ENCODE measurements at regions not wholly inside any gene's neighbourhood (a gene's known extent, or its start where the extent isn't known, plus 50 kb on each side); places are given as distances from the start of the nearest gene placed in this dataset.

DNA sequence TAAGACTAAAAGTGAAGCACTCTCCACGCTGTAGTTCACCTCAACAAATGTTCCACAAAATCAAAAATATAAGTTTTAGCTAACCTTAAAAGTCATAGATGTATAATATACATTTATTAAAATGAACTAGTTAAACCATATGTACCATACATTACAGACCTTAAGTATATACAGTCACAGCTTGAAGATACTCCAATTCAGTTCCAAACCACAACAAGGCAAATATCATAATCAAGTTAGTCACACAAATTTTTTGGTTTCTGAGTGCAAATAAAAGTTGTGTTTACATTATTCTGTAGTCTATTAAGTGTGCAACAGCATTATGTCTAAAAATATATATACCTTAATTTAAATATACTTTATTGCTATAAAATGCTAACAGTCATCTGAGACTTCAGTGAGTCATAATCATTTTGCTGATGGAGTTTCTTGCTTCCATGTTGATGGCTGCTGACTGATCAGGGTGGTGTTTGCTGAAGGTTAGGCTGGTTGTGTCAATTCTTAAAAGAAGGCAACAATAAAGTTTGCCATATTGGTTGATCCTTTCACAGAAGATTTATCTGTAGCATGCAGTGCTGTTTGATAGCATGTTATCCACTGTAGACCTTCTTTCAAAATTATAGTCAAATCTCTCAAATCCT lies 736.7 kb downstream of the NSUN3 start:
- no peaks in the 10 kb centered on the region for H3K27me3 ChIP-seq (ENCODE audit: insufficient read depth, low read length, poor library complexity)
- no peak for ATAC-seq (ENCODE audit: insufficient read depth, low read depth)
- H3K9me3 ChIP-seq (ENCODE audit: insufficient read depth, low read length, severe bottlenecking): no peaks in the 10 kb centered on the region
- no peak for DNase-seq
- TF ChIP-seq, protein P1, sequence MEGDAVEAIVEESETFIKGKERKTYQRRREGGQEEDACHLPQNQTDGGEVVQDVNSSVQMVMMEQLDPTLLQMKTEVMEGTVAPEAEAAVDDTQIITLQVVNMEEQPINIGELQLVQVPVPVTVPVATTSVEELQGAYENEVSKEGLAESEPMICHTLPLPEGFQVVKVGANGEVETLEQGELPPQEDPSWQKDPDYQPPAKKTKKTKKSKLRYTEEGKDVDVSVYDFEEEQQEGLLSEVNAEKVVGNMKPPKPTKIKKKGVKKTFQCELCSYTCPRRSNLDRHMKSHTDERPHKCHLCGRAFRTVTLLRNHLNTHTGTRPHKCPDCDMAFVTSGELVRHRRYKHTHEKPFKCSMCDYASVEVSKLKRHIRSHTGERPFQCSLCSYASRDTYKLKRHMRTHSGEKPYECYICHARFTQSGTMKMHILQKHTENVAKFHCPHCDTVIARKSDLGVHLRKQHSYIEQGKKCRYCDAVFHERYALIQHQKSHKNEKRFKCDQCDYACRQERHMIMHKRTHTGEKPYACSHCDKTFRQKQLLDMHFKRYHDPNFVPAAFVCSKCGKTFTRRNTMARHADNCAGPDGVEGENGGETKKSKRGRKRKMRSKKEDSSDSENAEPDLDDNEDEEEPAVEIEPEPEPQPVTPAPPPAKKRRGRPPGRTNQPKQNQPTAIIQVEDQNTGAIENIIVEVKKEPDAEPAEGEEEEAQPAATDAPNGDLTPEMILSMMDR (IDR thresholded peaks at IDR 0.05; ENCODE audit: borderline replicate concordance, extremely low read depth, low read length, poor library complexity, severe bottlenecking): no peak
- TF ChIP-seq EZH2 (IDR thresholded peaks at IDR 0.05; ENCODE audit: borderline replicate concordance, low read depth, low read length, severe bottlenecking): no peak
- no peak overlapping the region for H3K27ac ChIP-seq (ENCODE audit: low read length)
- H4K20me1 ChIP-seq (ENCODE audit: insufficient read depth, low read length): no peaks in the 10 kb centered on the region
- no peak overlapping the region for H2AFZ ChIP-seq (ENCODE audit: low read depth, low read length)
- H3K36me3 ChIP-seq (ENCODE audit: insufficient read depth, low read length): no peaks in the 10 kb centered on the region
- H3K4me2 ChIP-seq (ENCODE audit: insufficient read depth, low read length): no peak overlapping the region
- no peaks in the 10 kb centered on the region for H3K4me1 ChIP-seq (ENCODE audit: insufficient read depth, low read length)
- no peak overlapping the region for H3K9ac ChIP-seq (ENCODE audit: low read depth, low read length)
- H3K4me3 ChIP-seq (ENCODE audit: low read depth in 1 of 2, low read length in 2 of 2): no peak overlapping the region
- no peaks in the 10 kb centered on the region for H3K79me2 ChIP-seq (ENCODE audit: insufficient read depth, low read length)

DNA sequence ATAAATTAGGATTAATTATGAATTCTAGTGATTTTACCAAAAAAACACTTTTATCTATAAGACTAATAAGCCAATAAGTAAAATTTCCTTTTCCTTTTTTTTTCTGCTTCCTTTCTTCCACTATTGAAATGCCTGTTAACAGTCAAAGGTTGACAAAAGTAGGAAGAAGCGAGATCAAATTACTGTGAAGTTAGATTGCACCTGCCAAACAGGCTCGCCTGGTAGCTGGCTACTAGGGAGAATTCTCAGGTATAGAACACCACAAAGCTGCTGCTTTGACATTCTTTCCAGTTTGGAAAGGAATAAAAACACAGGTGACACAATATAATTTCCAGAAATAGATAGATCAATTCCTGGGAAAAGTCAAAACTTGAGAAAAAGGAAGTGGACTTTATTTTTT lies 749.0 kb downstream of the NSUN3 start:
- no peak for TF ChIP-seq EZH2 (IDR thresholded peaks at IDR 0.05; ENCODE audit: borderline replicate concordance, low read depth, low read length, severe bottlenecking)
- TF ChIP-seq, protein P1 (IDR thresholded peaks at IDR 0.05; ENCODE audit: borderline replicate concordance, extremely low read depth, low read length, poor library complexity, severe bottlenecking): no peak
- no peak for DNase-seq

DNA sequence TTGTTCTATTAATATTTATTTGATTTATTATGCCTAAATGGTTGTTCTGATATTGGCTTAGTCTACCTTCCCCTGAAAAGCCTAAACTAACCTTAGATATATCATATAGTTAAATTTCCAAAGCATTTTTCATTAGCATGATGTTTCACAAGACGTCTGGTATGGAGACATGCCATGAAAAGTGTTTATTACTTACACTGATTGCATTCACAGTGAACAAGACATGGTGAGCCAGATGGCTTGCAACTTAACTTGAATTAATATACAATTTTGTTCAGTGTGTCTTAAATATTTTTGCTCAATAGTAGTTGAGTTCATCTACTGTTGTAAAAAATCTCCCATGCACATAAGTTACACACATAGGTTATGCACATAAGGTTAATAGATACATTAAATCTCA lies 758.4 kb downstream of the NSUN3 start:
- no peak for DNase-seq
- TF ChIP-seq, protein P1 (IDR thresholded peaks at IDR 0.05; ENCODE audit: borderline replicate concordance, extremely low read depth, low read length, poor library complexity, severe bottlenecking): no peak
- no peak for TF ChIP-seq EZH2 (IDR thresholded peaks at IDR 0.05; ENCODE audit: borderline replicate concordance, low read depth, low read length, severe bottlenecking)
- H3K4me2 ChIP-seq (ENCODE audit: insufficient read depth, low read length): no peak overlapping the region
- H3K27me3 ChIP-seq (ENCODE audit: insufficient read depth, low read length, poor library complexity): no peaks in the 10 kb centered on the region
- no peaks in the 10 kb centered on the region for H3K36me3 ChIP-seq (ENCODE audit: insufficient read depth, low read length)
- no peak overlapping the region for H3K27ac ChIP-seq (ENCODE audit: low read length)
- no peak overlapping the region for H3K4me3 ChIP-seq (ENCODE audit: low read depth in 1 of 2, low read length in 2 of 2)
- no peaks in the 10 kb centered on the region for H3K9me3 ChIP-seq (ENCODE audit: insufficient read depth, low read length, severe bottlenecking)
- no peak overlapping the region for H3K9ac ChIP-seq (ENCODE audit: low read depth, low read length)
- no peak overlapping the region for H2AFZ ChIP-seq (ENCODE audit: low read depth, low read length)
- no peak for ATAC-seq (ENCODE audit: insufficient read depth, low read depth)
- H3K79me2 ChIP-seq (ENCODE audit: insufficient read depth, low read length): no peaks in the 10 kb centered on the region
- no peaks in the 10 kb centered on the region for H3K4me1 ChIP-seq (ENCODE audit: insufficient read depth, low read length)
- no peaks in the 10 kb centered on the region for H4K20me1 ChIP-seq (ENCODE audit: insufficient read depth, low read length)

More for the DNA sequence above, 749.0 kb downstream of the NSUN3 start:
- H3K4me2 ChIP-seq (ENCODE audit: insufficient read depth, low read length): no peak overlapping the region
- no peaks in the 10 kb centered on the region for H3K36me3 ChIP-seq (ENCODE audit: insufficient read depth, low read length)
- no peaks in the 10 kb centered on the region for H3K4me1 ChIP-seq (ENCODE audit: insufficient read depth, low read length)
- H2AFZ ChIP-seq (ENCODE audit: low read depth, low read length): no peak overlapping the region
- H3K9ac ChIP-seq (ENCODE audit: low read depth, low read length): no peak overlapping the region
- H3K9me3 ChIP-seq (ENCODE audit: insufficient read depth, low read length, severe bottlenecking): no peaks in the 10 kb centered on the region
- H3K27ac ChIP-seq (ENCODE audit: low read length): no peak overlapping the region
- ATAC-seq (ENCODE audit: insufficient read depth, low read depth): no peak
- H4K20me1 ChIP-seq (ENCODE audit: insufficient read depth, low read length): no peaks in the 10 kb centered on the region
- H3K4me3 ChIP-seq (ENCODE audit: low read depth in 1 of 2, low read length in 2 of 2): no peak overlapping the region
- no peaks in the 10 kb centered on the region for H3K79me2 ChIP-seq (ENCODE audit: insufficient read depth, low read length)
- H3K27me3 ChIP-seq (ENCODE audit: insufficient read depth, low read length, poor library complexity): no peaks in the 10 kb centered on the region

Data from DND-41 (cell line).